ENCODE measurements at regions not wholly inside any gene's neighbourhood (a gene's known extent, or its start where the extent isn't known, plus 50 kb on each side); places are given as distances from the start of the nearest gene placed in this dataset.

GRCh38 chr5:6902597-6902996, 189.4 kb downstream of the TENT4A start:
- Histone ChIP-seq H3K27ac (no peak overlapping the region), H3K9me3 (replicated peaks) (0 out of 2 replicates have a peak, but pooled peaks cover 3% of the 10 kb centered on the region), H3K27me3 (replicated peaks) (0 out of 2 replicates have a peak, but pooled peaks cover 7% of the 10 kb centered on the region), H3K36me3 (no peaks in the 10 kb centered on the region), H3K4me1 (replicated peaks) (no peaks in the 10 kb centered on the region), H3K4me3 (no peak overlapping the region)
- DNase-seq (ENCODE audit: low read depth in 1 of 2, low spot score in 2 of 2), result no peak

DNA sequence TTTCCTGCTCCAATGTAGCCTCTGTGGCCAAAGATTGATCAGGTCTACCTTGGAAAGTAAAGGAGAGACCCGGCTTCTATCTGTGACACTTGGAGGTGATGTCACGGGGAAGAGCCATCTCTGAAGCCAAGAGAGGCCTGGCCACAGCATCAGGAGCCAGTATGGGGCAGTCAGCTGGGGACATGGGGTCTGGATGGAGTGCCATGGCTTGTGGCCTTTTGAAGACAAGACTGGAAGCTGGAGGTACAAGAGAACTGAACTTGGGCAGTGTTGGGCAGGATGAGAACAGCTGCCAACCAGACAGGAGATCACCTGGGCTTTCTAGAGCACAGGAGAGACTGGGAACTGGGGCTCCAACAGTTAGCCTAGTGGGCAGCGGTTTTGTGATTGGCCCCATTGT, 190.7 kb downstream of the TENT4A start:
- 0 out of 2 replicates have a peak, but pooled peaks cover 3% of the 10 kb centered on the region for H3K9me3 ChIP-seq (replicated peaks)
- H3K4me3 ChIP-seq, result no peak overlapping the region
- H3K4me1 ChIP-seq (replicated peaks), result no peaks in the 10 kb centered on the region
- H3K27me3 ChIP-seq (replicated peaks), result 0 out of 2 replicates have a peak, but pooled peaks cover 7% of the 10 kb centered on the region
- no peaks in the 10 kb centered on the region for H3K36me3 ChIP-seq
- H3K27ac ChIP-seq, result no peak overlapping the region
- no peak for DNase-seq (ENCODE audit: low read depth in 1 of 2, low spot score in 2 of 2)

DNA sequence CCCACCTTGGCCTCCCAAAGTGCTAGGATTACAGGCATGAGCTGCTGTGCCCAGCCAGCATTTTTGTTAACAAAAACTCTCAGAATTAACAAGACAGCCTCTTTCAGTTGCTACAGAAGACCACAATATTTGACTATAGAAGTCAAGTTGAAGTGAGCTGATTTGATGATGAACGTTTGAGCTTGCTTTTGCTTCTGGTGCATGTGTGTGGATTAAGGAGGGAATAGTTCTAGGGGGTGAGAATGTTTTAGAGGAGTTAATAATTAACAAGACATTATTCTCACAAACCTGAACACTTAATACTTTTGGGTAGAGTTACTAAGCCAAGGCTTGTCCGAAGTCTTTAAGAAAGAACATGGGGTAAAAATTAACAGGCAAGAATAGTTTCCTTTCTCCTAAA, 191.6 kb downstream of the TENT4A start:
- Histone ChIP-seq H3K4me1 (replicated peaks) (no peaks in the 10 kb centered on the region), H3K27ac (no peak overlapping the region), H3K9me3 (replicated peaks) (no peaks in the 10 kb centered on the region), H3K4me3 (no peak overlapping the region), H3K36me3 (no peaks in the 10 kb centered on the region), H3K27me3 (replicated peaks) (0 out of 2 replicates have a peak, but pooled peaks cover 4% of the 10 kb centered on the region)
- DNase-seq (ENCODE audit: low read depth in 1 of 2, low spot score in 2 of 2), result no peak

GRCh38 chr5:6905423-6905822, 192.2 kb downstream of the TENT4A start:
- Histone ChIP-seq H3K9me3 (replicated peaks) (no peaks in the 10 kb centered on the region), H3K4me1 (replicated peaks) (no peaks in the 10 kb centered on the region), H3K36me3 (no peaks in the 10 kb centered on the region), H3K27ac (no peak overlapping the region), H3K4me3 (no peak overlapping the region), H3K27me3 (replicated peaks) (0 out of 2 replicates have a peak, but pooled peaks cover 4% of the 10 kb centered on the region)
- DNase-seq (ENCODE audit: low read depth in 1 of 2, low spot score in 2 of 2), result no peak

GRCh38 chr5:6905883-6906282, 192.7 kb downstream of the TENT4A start:
- H3K9me3 ChIP-seq (replicated peaks), result no peaks in the 10 kb centered on the region
- DNase-seq (ENCODE audit: low read depth in 1 of 2, low spot score in 2 of 2), result no peak
- no peak overlapping the region for H3K27ac ChIP-seq

GRCh38 chr5:6907320-6907918, 194.2 kb downstream of the TENT4A start:
- no peak overlapping the region for H3K4me3 ChIP-seq
- no peak for DNase-seq (ENCODE audit: low read depth in 1 of 2, low spot score in 2 of 2)
- no peaks in the 10 kb centered on the region for H3K27me3 ChIP-seq (replicated peaks)

More at GRCh38 chr5:6905883-6906282, 192.7 kb downstream of the TENT4A start:
- no peaks in the 10 kb centered on the region for H3K4me1 ChIP-seq (replicated peaks)
- H3K36me3 ChIP-seq, result no peaks in the 10 kb centered on the region
- H3K27me3 ChIP-seq (replicated peaks), result 0 out of 2 replicates have a peak, but pooled peaks cover 4% of the 10 kb centered on the region
- H3K4me3 ChIP-seq, result no peak overlapping the region

GRCh38 chr5:6909901-6910300, 196.7 kb downstream of the TENT4A start:
- Histone ChIP-seq H3K27ac (no peak overlapping the region), H3K9me3 (replicated peaks) (no peaks in the 10 kb centered on the region), H3K36me3 (no peaks in the 10 kb centered on the region), H3K4me3 (no peak overlapping the region), H3K27me3 (replicated peaks) (no peaks in the 10 kb centered on the region), H3K4me1 (replicated peaks) (no peaks in the 10 kb centered on the region)
- no peak for DNase-seq (ENCODE audit: low read depth in 1 of 2, low spot score in 2 of 2)

More at GRCh38 chr5:6907320-6907918, 194.2 kb downstream of the TENT4A start:
- H3K36me3 ChIP-seq, result no peaks in the 10 kb centered on the region
- no peaks in the 10 kb centered on the region for H3K4me1 ChIP-seq (replicated peaks)
- no peak overlapping the region for H3K27ac ChIP-seq
- H3K9me3 ChIP-seq (replicated peaks), result no peaks in the 10 kb centered on the region

DNA sequence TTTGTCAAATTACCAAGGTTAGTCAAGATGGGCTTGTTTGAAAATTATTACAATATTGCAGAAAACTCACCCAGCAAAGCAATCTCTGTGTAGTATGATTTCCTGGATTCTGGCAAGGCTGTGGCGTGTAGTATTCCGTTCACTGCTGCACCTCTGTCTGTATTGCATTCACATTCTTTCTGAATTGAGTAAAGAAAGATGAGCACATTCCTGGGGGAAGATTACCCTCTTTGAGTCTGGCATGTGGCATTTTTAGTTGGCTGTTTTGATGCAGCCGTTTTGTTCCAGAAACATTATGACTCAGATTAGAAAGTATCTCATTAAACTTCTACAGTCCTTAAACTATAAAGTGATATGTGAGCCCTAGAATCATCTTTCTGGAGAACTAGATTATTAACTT, 197.7 kb downstream of the TENT4A start:
- Histone ChIP-seq H3K27ac (no peak overlapping the region), H3K36me3 (no peaks in the 10 kb centered on the region), H3K4me3 (no peak overlapping the region), H3K27me3 (replicated peaks) (no peaks in the 10 kb centered on the region), H3K9me3 (replicated peaks) (no peaks in the 10 kb centered on the region), H3K4me1 (replicated peaks) (no peaks in the 10 kb centered on the region)
- no peak for DNase-seq (ENCODE audit: low read depth in 1 of 2, low spot score in 2 of 2)

DNA sequence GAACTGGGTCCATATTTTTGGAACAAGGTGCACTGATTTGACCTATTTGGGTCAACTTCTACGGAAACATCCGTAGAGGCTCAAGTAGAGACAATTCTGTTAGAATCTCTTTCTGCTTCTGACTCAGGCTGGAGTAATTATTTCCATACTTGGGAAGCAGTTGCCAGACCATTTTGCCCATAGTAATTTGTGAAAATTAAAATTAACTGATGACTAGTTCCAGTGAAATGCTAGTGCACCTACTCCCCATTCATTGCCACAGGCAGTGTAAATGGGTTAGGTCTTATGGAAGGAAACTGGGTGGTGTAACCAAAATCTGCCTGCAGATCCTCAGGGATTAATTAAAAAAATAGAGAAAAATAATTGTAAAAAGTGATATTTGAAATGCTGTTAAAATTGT, 201.1 kb downstream of the TENT4A start:
- H3K4me1 ChIP-seq (replicated peaks), result no peaks in the 10 kb centered on the region
- no peaks in the 10 kb centered on the region for H3K27me3 ChIP-seq (replicated peaks)
- no peaks in the 10 kb centered on the region for H3K9me3 ChIP-seq (replicated peaks)
- H3K36me3 ChIP-seq, result no peaks in the 10 kb centered on the region
- no peak overlapping the region for H3K27ac ChIP-seq
- H3K4me3 ChIP-seq, result no peak overlapping the region
- DNase-seq (ENCODE audit: low read depth in 1 of 2, low spot score in 2 of 2), result no peak

GRCh38 chr5:6915574-6915973, 202.3 kb downstream of the TENT4A start:
- H3K27me3 ChIP-seq (replicated peaks), result no peaks in the 10 kb centered on the region
- no peak for DNase-seq (ENCODE audit: low read depth in 1 of 2, low spot score in 2 of 2)
- no peaks in the 10 kb centered on the region for H3K9me3 ChIP-seq (replicated peaks)
- no peaks in the 10 kb centered on the region for H3K4me1 ChIP-seq (replicated peaks)
- no peak overlapping the region for H3K27ac ChIP-seq
- no peaks in the 10 kb centered on the region for H3K36me3 ChIP-seq
- H3K4me3 ChIP-seq, result no peak overlapping the region

DNA sequence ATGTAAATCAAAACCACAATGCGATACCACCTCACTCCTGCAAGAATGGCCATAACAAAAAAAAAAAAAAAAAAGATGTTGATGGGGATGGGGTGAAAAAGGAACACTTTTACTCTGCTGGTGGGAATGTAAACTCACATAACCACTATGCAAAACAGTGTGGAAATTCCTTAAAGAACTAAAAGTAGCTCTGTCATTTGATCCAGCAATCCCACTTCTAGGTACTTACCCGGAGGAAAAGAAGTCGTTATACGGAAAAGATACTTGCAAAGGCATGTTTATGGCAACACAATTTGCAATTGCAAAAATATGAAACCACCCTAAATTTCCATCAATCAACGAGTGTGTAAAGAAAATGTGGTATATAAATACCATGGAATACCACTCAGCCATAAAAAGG, 205.0 kb downstream of the TENT4A start:
- Histone ChIP-seq H3K9me3 (replicated peaks) (no peaks in the 10 kb centered on the region), H3K4me3 (no peak overlapping the region), H3K36me3 (no peaks in the 10 kb centered on the region), H3K4me1 (replicated peaks) (no peaks in the 10 kb centered on the region), H3K27ac (no peak overlapping the region), H3K27me3 (replicated peaks) (no peaks in the 10 kb centered on the region)
- DNase-seq (ENCODE audit: low read depth in 1 of 2, low spot score in 2 of 2), result no peak

DNA sequence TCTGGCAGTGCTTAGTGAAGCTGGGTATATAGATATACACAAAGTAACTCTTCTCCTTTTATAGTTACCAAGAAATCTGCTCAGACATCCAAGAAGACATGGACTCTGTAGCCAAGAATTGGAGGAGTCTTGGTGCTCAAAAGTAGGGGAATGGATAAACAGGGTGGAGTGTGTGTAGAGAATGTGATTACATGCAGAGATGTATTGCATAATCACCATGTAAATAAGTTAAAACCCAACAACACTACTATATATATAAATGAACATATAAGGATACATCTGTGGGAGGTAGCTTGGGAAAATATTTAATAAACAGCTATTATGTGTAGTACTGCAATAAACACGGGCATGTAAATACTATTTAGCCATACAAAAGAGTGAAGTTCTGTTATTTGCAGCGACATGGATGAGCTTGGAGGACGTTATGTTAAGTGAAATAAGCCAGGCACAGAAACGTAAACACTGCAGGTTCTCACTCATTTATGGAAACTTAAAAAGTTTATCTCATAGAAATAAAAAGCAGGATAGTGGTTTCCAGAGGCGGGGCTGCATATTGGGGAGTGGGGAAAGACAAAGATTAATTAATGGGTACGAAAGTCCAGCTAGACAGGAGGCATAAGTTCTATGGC, 207.5 kb downstream of the TENT4A start:
- Histone ChIP-seq H3K27ac (no peak overlapping the region), H3K27me3 (replicated peaks) (no peaks in the 10 kb centered on the region), H3K4me1 (replicated peaks) (no peaks in the 10 kb centered on the region), H3K9me3 (replicated peaks) (no peaks in the 10 kb centered on the region), H3K4me3 (no peak overlapping the region), H3K36me3 (no peaks in the 10 kb centered on the region)
- no peak for DNase-seq (ENCODE audit: low read depth in 1 of 2, low spot score in 2 of 2)

DNA sequence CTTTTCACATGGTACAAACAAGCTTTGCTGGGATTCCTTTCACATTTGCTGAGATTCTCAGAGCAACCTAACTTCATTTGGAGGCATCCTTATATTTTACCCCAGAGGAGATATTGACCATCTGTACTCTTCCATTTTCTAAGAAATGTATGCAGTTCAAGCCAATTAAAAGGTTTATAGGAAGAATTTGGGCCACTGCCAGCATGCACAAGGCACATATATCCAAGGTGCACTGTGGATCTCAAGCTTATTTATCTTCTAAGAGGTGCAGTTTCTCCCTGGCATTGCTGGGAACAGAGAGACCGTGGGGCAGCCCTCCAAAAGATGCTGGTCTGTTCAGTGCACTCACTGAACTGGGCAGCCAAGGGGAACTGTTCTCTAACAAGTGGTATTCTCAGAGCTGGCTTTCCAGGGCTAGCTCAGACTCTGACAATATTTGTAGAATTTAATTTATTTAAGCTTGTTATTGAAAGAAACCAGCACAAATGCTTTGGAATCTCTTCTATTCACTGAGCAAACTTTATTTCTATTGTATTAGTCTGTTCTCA, 213.3 kb downstream of the TENT4A start:
- no peaks in the 10 kb centered on the region for H3K36me3 ChIP-seq
- H3K27me3 ChIP-seq (replicated peaks), result no peaks in the 10 kb centered on the region
- H3K4me1 ChIP-seq (replicated peaks), result no peaks in the 10 kb centered on the region

DNA sequence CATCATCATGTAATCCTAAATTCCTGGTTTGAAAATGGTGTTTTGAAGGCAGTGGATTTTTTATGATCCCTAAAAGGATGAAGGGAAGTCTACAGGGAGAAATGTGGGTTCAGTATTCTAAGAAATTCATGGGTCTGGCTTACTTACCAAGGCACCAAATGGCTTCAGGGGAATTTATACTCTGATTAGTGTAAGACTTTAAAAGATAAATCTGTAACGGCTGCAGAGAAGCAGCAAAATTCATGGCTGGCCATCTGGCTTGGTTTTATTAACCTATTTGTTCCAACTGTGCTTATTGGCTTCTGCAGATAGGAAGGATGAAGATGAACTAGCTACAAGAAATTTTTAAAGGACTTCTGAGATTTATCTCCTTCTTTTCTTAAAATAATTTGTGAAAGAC, 222.8 kb downstream of the TENT4A start:
- H3K4me3 ChIP-seq, result no peak overlapping the region
- H3K9me3 ChIP-seq (replicated peaks), result no peaks in the 10 kb centered on the region
- no peaks in the 10 kb centered on the region for H3K4me1 ChIP-seq (replicated peaks)
- no peaks in the 10 kb centered on the region for H3K36me3 ChIP-seq
- no peak overlapping the region for H3K27ac ChIP-seq
- H3K27me3 ChIP-seq (replicated peaks), result 0 out of 2 replicates have a peak, but pooled peaks cover 2% of the 10 kb centered on the region
- DNase-seq (ENCODE audit: low read depth in 1 of 2, low spot score in 2 of 2), result no peak

More for the DNA sequence above, 213.3 kb downstream of the TENT4A start:
- H3K9me3 ChIP-seq (replicated peaks), result no peaks in the 10 kb centered on the region
- no peak overlapping the region for H3K27ac ChIP-seq
- no peak overlapping the region for H3K4me3 ChIP-seq
- no peak for DNase-seq (ENCODE audit: low read depth in 1 of 2, low spot score in 2 of 2)

Data from SJSA1 (cell line).